ENCODE measurements at regions not wholly inside any gene's neighbourhood (a gene's known extent, or its start where the extent isn't known, plus 50 kb on each side); places are given as distances from the start of the nearest gene placed in this dataset.

GRCh38 chr2:150997702-150998440 lies 263.8 kb downstream of the RBM43 start:
- no peaks in the 10 kb centered on the region for H3K4me1 Mint-ChIP-seq
- no peak overlapping the region for H3K4me3 Mint-ChIP-seq
- no peaks in the 10 kb centered on the region for H3K9me3 Mint-ChIP-seq

GRCh38 chr2:150997066-150997465 lies 264.6 kb downstream of the RBM43 start:
- Mint-ChIP-seq H3K36me3 (no peaks in the 10 kb centered on the region), H3K4me1 (no peaks in the 10 kb centered on the region), H3K4me3 (no peak overlapping the region), H3K9me3 (no peaks in the 10 kb centered on the region), H3K27ac (no peak overlapping the region)
- DNase-seq (ENCODE audit: low spot score in 2 of 2) (no peak), ATAC-seq (no peak)

More at GRCh38 chr2:150997702-150998440, 263.8 kb downstream of the RBM43 start:
- DNase-seq (ENCODE audit: low spot score in 2 of 2) (no peak), ATAC-seq (no peak)
- Mint-ChIP-seq H3K27ac (no peak overlapping the region), H3K36me3 (no peaks in the 10 kb centered on the region)

GRCh38 chr2:150994076-150994475 lies 267.6 kb downstream of the RBM43 start:
- H3K36me3 Mint-ChIP-seq = no peaks in the 10 kb centered on the region
- H3K4me1 Mint-ChIP-seq = no peaks in the 10 kb centered on the region
- no peak overlapping the region for H3K4me3 Mint-ChIP-seq
- ATAC-seq = no peak
- no peak for DNase-seq (ENCODE audit: low spot score in 2 of 2)
- H3K27ac Mint-ChIP-seq = no peak overlapping the region
- peaks cover 8% of the 10 kb centered on the region for H3K9me3 Mint-ChIP-seq

GRCh38 chr2:150989969-150990368 lies 271.7 kb downstream of the RBM43 start:
- H3K4me3 Mint-ChIP-seq = no peak overlapping the region

GRCh38 chr2:150985741-150986140 lies 275.9 kb downstream of the RBM43 start:
- ATAC-seq = no peak
- H3K9me3 Mint-ChIP-seq = peaks cover 15% of the 10 kb centered on the region
- H3K4me3 Mint-ChIP-seq = no peak overlapping the region
- H3K36me3 Mint-ChIP-seq = no peaks in the 10 kb centered on the region
- no peaks in the 10 kb centered on the region for H3K4me1 Mint-ChIP-seq
- H3K27ac Mint-ChIP-seq = no peak overlapping the region
- DNase-seq (ENCODE audit: low spot score in 2 of 2) = no peak

More at GRCh38 chr2:150989969-150990368, 271.7 kb downstream of the RBM43 start:
- no peak for DNase-seq (ENCODE audit: low spot score in 2 of 2)
- Mint-ChIP-seq H3K9me3 (peaks cover 15% of the 10 kb centered on the region), H3K4me1 (no peaks in the 10 kb centered on the region), H3K27ac (no peak overlapping the region), H3K36me3 (no peaks in the 10 kb centered on the region)
- no peak for ATAC-seq

- H3K9me3 Mint-ChIP-seq = peaks cover 5% of the 10 kb centered on the region
- ATAC-seq = no peak
- no peak for DNase-seq (ENCODE audit: low spot score in 2 of 2)
- H3K27ac Mint-ChIP-seq = no peak overlapping the region
- no peaks in the 10 kb centered on the region for H3K36me3 Mint-ChIP-seq
- no peaks in the 10 kb centered on the region for H3K4me1 Mint-ChIP-seq
- H3K4me3 Mint-ChIP-seq = no peak overlapping the region
Observed at GRCh38 chr2:150983314-150983897, 278.3 kb downstream of the RBM43 start.

GRCh38 chr2:150981826-150982225 lies 279.8 kb downstream of the RBM43 start:
- H3K9me3 Mint-ChIP-seq = no peaks in the 10 kb centered on the region
- ATAC-seq (no peak), DNase-seq (ENCODE audit: low spot score in 2 of 2) (no peak)
- H3K27ac Mint-ChIP-seq = no peak overlapping the region
- H3K4me3 Mint-ChIP-seq = no peak overlapping the region
- H3K4me1 Mint-ChIP-seq = no peaks in the 10 kb centered on the region
- H3K36me3 Mint-ChIP-seq = no peaks in the 10 kb centered on the region

GRCh38 chr2:150978053-150978452 lies 283.6 kb downstream of the RBM43 start:
- no peak for DNase-seq (ENCODE audit: low spot score in 2 of 2)

GRCh38 chr2:150977296-150977695 lies 284.4 kb downstream of the RBM43 start:
- Mint-ChIP-seq H3K9me3 (no peaks in the 10 kb centered on the region), H3K27ac (no peak overlapping the region), H3K36me3 (no peaks in the 10 kb centered on the region), H3K4me3 (no peak overlapping the region), H3K4me1 (no peaks in the 10 kb centered on the region)
- DNase-seq (ENCODE audit: low spot score in 2 of 2) (no peak), ATAC-seq (no peak)

More at GRCh38 chr2:150978053-150978452, 283.6 kb downstream of the RBM43 start:
- Mint-ChIP-seq H3K4me1 (no peaks in the 10 kb centered on the region), H3K4me3 (no peak overlapping the region), H3K36me3 (no peaks in the 10 kb centered on the region), H3K27ac (no peak overlapping the region), H3K9me3 (no peaks in the 10 kb centered on the region)
- ATAC-seq = no peak

GRCh38 chr2:150976604-150977003 lies 285.1 kb downstream of the RBM43 start:
- DNase-seq (ENCODE audit: low spot score in 2 of 2) (no peak), ATAC-seq (no peak)
- H3K27ac Mint-ChIP-seq = no peak overlapping the region
- H3K9me3 Mint-ChIP-seq = no peaks in the 10 kb centered on the region
- no peaks in the 10 kb centered on the region for H3K36me3 Mint-ChIP-seq
- H3K4me3 Mint-ChIP-seq = no peak overlapping the region
- no peaks in the 10 kb centered on the region for H3K4me1 Mint-ChIP-seq

GRCh38 chr2:150974864-150975263 lies 286.8 kb downstream of the RBM43 start:
- no peak for ATAC-seq
- H3K9me3 Mint-ChIP-seq = no peaks in the 10 kb centered on the region
- no peak overlapping the region for H3K4me3 Mint-ChIP-seq
- no peaks in the 10 kb centered on the region for H3K36me3 Mint-ChIP-seq
- DNase-seq (ENCODE audit: low spot score in 2 of 2) = no peak
- no peaks in the 10 kb centered on the region for H3K4me1 Mint-ChIP-seq
- H3K27ac Mint-ChIP-seq = no peak overlapping the region

- Mint-ChIP-seq H3K9me3 (no peaks in the 10 kb centered on the region), H3K27ac (no peak overlapping the region), H3K36me3 (no peaks in the 10 kb centered on the region), H3K4me3 (no peak overlapping the region), H3K4me1 (no peaks in the 10 kb centered on the region)
- ATAC-seq = no peak
- DNase-seq (ENCODE audit: low spot score in 2 of 2) = no peak
Observed at GRCh38 chr2:150974234-150974633, 287.4 kb downstream of the RBM43 start.

GRCh38 chr2:150971910-150972309 lies 289.8 kb downstream of the RBM43 start:
- no peaks in the 10 kb centered on the region for H3K4me1 Mint-ChIP-seq
- ATAC-seq (no peak), DNase-seq (ENCODE audit: low spot score in 2 of 2) (no peak)
- no peaks in the 10 kb centered on the region for H3K36me3 Mint-ChIP-seq
- no peak overlapping the region for H3K4me3 Mint-ChIP-seq
- no peak overlapping the region for H3K27ac Mint-ChIP-seq
- no peaks in the 10 kb centered on the region for H3K9me3 Mint-ChIP-seq

- no peak overlapping the region for H3K27ac Mint-ChIP-seq
- H3K4me1 Mint-ChIP-seq = no peaks in the 10 kb centered on the region
Observed at GRCh38 chr2:150963336-150963735, 298.3 kb downstream of the RBM43 start.

GRCh38 chr2:150955231-150955630 lies 306.4 kb downstream of the RBM43 start:
- no peaks in the 10 kb centered on the region for H3K4me1 Mint-ChIP-seq
- peaks cover 6% of the 10 kb centered on the region for H3K9me3 Mint-ChIP-seq
- no peaks in the 10 kb centered on the region for H3K36me3 Mint-ChIP-seq
- H3K27ac Mint-ChIP-seq = no peak overlapping the region
- no peak overlapping the region for H3K4me3 Mint-ChIP-seq
- no peak for DNase-seq (ENCODE audit: low spot score in 2 of 2)
- ATAC-seq = no peak

More at GRCh38 chr2:150963336-150963735, 298.3 kb downstream of the RBM43 start:
- DNase-seq (ENCODE audit: low spot score in 2 of 2) (no peak), ATAC-seq (no peak)
- Mint-ChIP-seq H3K9me3 (peaks cover 4% of the 10 kb centered on the region), H3K4me3 (no peak overlapping the region), H3K36me3 (no peaks in the 10 kb centered on the region)

GRCh38 chr2:150946831-150947230 lies 314.8 kb downstream of the RBM43 start:
- Mint-ChIP-seq H3K9me3 (peaks cover 2% of the 10 kb centered on the region), H3K36me3 (no peaks in the 10 kb centered on the region), H3K27ac (no peak overlapping the region), H3K4me3 (no peak overlapping the region), H3K4me1 (no peaks in the 10 kb centered on the region)
- ATAC-seq = no peak
- DNase-seq (ENCODE audit: low spot score in 2 of 2) = no peak
